Activated T-cell treated with anti-CD3 and anti-CD28 coated beads, Interleukin-2, amount 50 U/mL, for 4 hours (primary cell): ENCODE measurements at regions not wholly inside any gene's neighbourhood (a gene's known extent, or its start where the extent isn't known, plus 50 kb on each side); places are given as distances from the start of the nearest gene placed in this dataset.
"Not testable (repeated sequence)": the region's sequence is repeated elsewhere in the genome, so short reads cannot be mapped to it uniquely, and the experiment has no call there.

ENCODE experiments used
- ATAC-seq, 2 donors: fragments of 200-7000 bp; cut with Tn5 transposase; one replicate each; pipeline ENCODE4 v1.10.0; 2021
- DNase-seq: peaks from one replicate; pipeline ENCODE4 v3.0.0-alpha.2; 2020
- H3K27me3 Mint-ChIP-seq: one replicate; pipeline ENCODE4 v1.8.0; 2021; ENCODE audit warnings: low read depth, mixed read lengths
- H3K36me3 Mint-ChIP-seq: one replicate; pipeline ENCODE4 v1.8.0; 2022; ENCODE audit warnings: mixed read lengths; ENCODE audit not compliant: insufficient read depth
- H3K4me1 Mint-ChIP-seq: one replicate; pipeline ENCODE4 v1.8.0; 2021; ENCODE audit warnings: low read depth, mixed read lengths
- H3K4me3 Mint-ChIP-seq: one replicate; pipeline ENCODE4 v1.8.0; 2021; ENCODE audit warnings: mild to moderate bottlenecking, moderate library complexity, mixed read lengths
- H3K9me3 Mint-ChIP-seq: one replicate; pipeline ENCODE4 v1.8.0; 2021; ENCODE audit warnings: mixed read lengths

DNA sequence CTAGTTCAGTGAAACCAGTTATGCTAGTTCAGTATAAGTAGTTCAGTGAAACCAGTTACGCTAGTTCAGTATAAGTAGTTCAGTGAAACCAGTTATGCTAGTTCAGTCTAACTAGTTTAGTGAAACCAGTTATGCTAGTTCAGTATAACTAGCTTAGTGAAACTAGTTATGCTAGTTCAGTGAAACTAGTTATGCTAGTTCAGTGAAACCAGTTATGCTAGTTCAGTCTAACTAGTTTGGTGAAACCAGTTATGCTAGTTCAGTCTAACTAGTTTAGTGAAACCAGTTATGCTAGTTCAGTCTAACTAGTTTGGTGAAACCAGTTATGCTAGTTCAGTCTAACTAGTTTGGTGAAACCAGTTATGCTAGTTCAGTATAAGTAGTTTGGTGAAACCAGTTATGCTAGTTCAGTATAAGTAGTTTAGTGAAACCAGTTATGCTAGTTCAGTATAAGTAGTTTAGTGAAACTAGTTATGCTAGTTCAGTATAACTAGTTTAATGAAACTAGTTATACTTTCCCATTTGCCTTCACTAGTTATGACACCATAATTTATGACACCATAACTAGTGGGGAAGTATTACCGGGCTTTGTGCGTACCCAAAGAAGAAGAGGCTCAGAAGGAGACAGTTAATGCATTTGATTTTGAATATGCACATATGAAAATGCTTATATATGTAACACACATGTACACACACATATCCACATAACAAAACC, 662.5 kb downstream of the QKI start:
- H3K4me1 Mint-ChIP-seq, H3K27me3 Mint-ChIP-seq, DNase-seq, H3K36me3 Mint-ChIP-seq, ATAC-seq, H3K9me3 Mint-ChIP-seq, H3K4me3 Mint-ChIP-seq: not testable (repeated sequence)

DNA sequence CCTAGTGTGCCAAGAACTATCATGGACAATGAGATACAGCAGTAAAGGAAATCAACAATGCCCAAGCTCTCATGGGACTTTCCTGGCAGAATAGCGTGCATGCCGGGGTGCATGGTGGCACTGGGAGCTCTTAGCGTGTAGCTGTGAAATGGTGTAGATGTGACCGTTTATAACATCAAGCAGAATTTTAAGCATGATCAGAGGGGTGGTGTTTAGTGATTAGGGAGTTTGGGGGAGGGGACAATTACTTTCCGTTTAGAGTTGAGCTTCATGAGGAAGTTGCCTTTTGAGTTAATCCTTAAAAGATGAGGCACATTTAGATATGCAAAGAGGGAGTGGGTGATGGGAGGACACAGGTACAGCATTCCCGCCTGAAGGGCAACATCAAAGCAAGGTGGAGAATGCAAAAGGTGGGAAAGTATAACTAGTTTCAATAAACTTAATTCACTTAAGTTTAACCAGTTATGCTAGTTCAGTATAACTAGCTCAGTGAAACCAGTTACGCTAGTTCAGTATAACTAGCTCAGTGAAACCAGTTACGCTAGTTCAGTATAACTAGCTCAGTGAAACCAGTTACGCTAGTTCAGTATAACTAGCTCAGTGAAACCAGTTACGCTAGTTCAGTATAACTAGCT, 661.6 kb downstream of the QKI start:
- no peaks in the 10 kb centered on the region for H3K27me3 Mint-ChIP-seq
- peaks cover 8% of the 10 kb centered on the region for H3K9me3 Mint-ChIP-seq

DNA sequence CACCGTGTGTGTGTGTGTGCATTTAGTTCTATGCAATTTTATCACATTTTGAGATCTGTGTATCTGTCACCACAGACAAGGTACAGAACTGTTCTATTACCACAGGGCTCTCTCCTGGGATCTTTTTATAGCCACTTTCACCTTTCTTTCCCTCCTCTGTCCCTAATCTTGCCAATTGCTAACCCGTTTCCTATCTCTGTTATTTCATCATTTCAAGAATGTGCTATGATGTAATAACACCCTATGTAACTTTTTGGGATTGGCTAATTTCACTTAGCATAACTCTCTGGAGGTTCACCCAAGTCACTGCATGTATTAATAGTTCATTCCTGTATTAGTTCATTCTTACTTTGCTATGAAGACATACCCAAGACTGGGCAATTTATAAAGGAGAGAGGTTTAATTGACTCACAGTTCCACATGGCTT, 657.7 kb downstream of the QKI start:
- Mint-ChIP-seq H3K4me1 (no peaks in the 10 kb centered on the region), H3K4me3 (no peak overlapping the region), H3K27me3 (no peaks in the 10 kb centered on the region), H3K36me3 (no peaks in the 10 kb centered on the region), H3K9me3 (peaks cover 8% of the 10 kb centered on the region)
- ATAC-seq: no peak
- DNase-seq: no peak

More for the DNA sequence above, 661.6 kb downstream of the QKI start:
- Mint-ChIP-seq H3K4me3 (no peak overlapping the region), H3K4me1 (no peaks in the 10 kb centered on the region), H3K36me3 (no peaks in the 10 kb centered on the region)
- ATAC-seq (no peak), DNase-seq (no peak)

DNA sequence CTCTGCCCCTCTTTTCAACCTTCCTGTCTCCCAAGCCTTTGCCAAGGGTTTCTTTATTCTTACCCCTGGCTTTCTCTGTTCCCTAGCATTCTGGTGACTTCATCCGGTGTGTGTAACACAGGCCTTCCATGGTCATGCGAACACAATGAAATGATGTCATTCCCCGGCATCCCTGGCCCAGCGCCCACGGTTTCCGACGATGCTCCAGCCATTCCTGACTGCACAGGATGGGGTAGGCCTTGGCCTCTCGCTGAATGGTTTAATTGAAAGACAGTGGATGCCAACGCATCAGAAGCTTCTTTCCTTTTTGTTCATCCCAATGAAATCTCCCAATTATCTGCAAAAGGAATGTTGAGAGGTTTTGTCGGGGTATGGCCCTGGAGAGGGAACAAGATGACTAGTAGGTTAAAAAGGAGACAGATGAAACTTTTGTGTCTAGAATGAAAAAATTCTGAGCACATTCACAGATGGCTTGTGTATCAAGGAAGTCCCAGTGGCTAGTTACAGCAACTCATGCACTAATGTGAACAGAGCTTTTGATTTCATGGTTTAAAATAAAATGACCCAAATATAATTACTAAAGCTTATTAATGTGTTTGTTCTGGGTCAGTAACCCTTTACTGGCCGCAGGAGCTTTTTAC, 655.0 kb downstream of the QKI start:
- Mint-ChIP-seq H3K36me3 (no peaks in the 10 kb centered on the region), H3K4me1 (no peaks in the 10 kb centered on the region), H3K27me3 (no peaks in the 10 kb centered on the region), H3K4me3 (no peak overlapping the region), H3K9me3 (peaks cover 4% of the 10 kb centered on the region)
- DNase-seq: no peak
- no peak for ATAC-seq

DNA sequence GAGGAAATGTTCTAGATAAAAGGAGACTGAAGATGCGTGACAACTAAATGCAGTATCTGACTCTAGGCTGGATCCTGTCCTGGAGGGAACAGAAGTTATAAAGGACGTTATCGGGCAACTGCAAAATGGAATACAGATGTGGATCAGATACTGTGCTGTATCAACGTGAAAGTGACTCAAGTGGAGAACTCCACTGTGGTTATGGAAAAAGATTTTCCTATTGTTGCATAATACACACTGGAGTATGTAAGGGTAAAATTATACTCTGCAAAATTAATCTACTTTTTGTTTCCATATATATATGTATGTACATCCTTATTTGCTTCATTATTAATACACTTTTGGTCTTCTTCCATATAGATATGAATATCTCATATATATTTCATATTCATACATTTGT, 654.0 kb downstream of the QKI start:
- H3K27me3 Mint-ChIP-seq: no peaks in the 10 kb centered on the region
- H3K9me3 Mint-ChIP-seq: peaks cover 4% of the 10 kb centered on the region

DNA sequence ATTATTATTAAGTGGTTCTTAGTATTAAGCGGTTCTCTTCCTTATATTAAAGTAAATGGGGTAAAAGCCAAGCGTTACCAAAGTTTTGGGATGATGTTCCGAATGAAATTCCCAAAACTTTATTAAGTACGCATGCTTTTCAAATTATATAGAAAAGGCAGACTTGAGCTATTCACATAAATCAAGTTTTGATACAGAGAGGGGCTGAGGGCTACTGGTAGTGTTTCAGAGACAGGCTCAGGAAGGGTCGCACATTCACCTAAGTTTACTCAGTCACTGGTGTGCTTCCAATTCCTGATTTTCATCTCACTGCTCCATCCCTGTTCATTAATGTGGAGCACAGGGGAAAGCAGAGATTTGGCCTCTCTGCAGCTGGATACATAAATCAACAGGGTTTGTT, 652.2 kb downstream of the QKI start:
- ATAC-seq: no peak
- H3K4me1 Mint-ChIP-seq: no peaks in the 10 kb centered on the region
- no peaks in the 10 kb centered on the region for H3K36me3 Mint-ChIP-seq
- no peaks in the 10 kb centered on the region for H3K9me3 Mint-ChIP-seq
- DNase-seq: no peak
- no peak overlapping the region for H3K4me3 Mint-ChIP-seq
- peaks cover 1% of the 10 kb centered on the region for H3K27me3 Mint-ChIP-seq

More for the DNA sequence above, 654.0 kb downstream of the QKI start:
- ATAC-seq: no peak
- Mint-ChIP-seq H3K36me3 (no peaks in the 10 kb centered on the region), H3K4me3 (no peak overlapping the region), H3K4me1 (no peaks in the 10 kb centered on the region)
- no peak for DNase-seq

DNA sequence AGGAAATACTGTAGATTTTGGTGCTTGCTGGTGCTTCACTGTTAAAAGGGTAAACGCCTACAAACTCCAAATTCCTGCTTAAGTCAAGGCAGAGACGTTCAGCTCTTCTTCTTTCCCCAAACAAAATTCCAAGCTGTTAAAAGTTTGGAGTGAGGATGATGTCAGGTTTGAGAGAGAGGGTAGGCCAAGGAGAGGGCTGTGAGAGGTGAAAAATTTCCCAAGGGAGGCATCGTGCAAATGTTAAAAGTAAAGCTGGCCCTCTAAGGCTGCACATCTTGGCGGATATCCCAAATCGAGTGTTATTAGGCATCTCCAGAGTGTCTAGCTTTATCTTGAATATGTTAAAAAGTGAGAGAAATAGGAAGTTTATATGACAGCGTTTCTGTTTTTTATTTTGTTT, 651.8 kb downstream of the QKI start:
- ATAC-seq (no peak), DNase-seq (no peak)
- H3K9me3 Mint-ChIP-seq: no peaks in the 10 kb centered on the region
- no peaks in the 10 kb centered on the region for H3K36me3 Mint-ChIP-seq
- H3K4me1 Mint-ChIP-seq: no peaks in the 10 kb centered on the region
- peaks cover 1% of the 10 kb centered on the region for H3K27me3 Mint-ChIP-seq
- H3K4me3 Mint-ChIP-seq: no peak overlapping the region

DNA sequence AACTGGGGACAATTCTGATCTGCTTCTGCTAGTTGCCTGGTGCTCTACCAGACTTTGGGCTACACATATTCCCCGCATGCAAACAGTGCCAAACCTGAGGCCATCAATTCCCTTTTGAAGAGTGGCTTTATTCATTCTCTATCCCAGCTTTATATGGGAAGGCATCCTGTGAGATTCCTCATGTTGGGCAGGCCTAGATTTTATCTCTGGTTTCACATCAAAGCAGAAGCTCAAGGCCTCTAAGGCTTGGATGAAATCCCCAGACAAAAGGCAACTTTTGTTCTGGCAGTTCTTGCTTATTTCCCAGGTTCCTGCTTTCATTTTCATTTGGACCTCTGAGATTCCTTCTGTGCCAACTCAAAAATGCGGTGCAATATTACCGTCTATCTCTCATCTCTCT, 648.8 kb downstream of the QKI start:
- no peaks in the 10 kb centered on the region for H3K4me1 Mint-ChIP-seq
- DNase-seq: no peak
- no peaks in the 10 kb centered on the region for H3K36me3 Mint-ChIP-seq
- H3K27me3 Mint-ChIP-seq: peaks cover 3% of the 10 kb centered on the region
- ATAC-seq: no peak
- no peaks in the 10 kb centered on the region for H3K9me3 Mint-ChIP-seq
- H3K4me3 Mint-ChIP-seq: no peak overlapping the region

DNA sequence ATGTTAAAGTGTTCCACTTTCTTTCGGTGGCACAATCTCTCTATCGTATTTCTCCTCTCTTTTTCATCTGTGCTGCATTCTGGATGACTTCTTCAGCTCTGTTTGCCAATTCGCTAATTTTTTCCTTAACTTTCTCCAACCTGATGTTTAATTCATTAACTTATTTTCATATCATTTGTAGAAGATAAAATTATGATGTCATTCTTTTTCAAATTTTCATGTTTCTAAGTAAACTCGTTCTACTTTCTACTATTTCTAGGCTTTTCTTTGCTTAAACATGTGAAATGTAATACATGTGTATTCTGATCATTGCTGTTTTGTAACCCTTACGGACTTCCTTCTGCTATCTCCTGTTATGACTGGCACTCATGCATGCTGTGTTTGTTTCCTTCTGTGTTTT, 648.4 kb downstream of the QKI start:
- no peaks in the 10 kb centered on the region for H3K4me1 Mint-ChIP-seq
- no peak overlapping the region for H3K4me3 Mint-ChIP-seq
- H3K9me3 Mint-ChIP-seq: no peaks in the 10 kb centered on the region
- DNase-seq (no peak), ATAC-seq (no peak)
- no peaks in the 10 kb centered on the region for H3K36me3 Mint-ChIP-seq
- H3K27me3 Mint-ChIP-seq: peaks cover 3% of the 10 kb centered on the region

DNA sequence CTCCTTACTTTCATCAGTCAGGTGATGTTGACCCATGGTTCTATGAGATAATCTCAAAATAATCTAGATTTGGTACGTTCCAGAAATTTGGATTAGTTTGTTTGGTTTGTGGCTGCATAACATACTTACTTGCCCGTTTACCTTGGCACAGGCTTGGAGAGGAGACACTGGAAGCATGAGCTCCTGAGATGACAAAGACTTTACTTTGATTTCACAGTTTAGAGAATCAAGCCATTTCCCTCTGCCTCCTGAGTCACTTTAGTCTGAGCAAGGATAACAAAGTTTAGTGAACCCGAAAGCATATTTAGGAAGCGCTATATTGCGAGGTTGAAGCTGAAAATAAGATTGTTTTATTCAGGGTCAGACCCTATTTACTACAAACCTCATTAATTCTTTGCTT, 643.4 kb downstream of the QKI start:
- no peaks in the 10 kb centered on the region for H3K9me3 Mint-ChIP-seq
- DNase-seq (no peak), ATAC-seq (no peak)
- no peaks in the 10 kb centered on the region for H3K36me3 Mint-ChIP-seq
- H3K27me3 Mint-ChIP-seq: peaks cover 7% of the 10 kb centered on the region
- H3K4me1 Mint-ChIP-seq: no peaks in the 10 kb centered on the region
- no peak overlapping the region for H3K4me3 Mint-ChIP-seq

DNA sequence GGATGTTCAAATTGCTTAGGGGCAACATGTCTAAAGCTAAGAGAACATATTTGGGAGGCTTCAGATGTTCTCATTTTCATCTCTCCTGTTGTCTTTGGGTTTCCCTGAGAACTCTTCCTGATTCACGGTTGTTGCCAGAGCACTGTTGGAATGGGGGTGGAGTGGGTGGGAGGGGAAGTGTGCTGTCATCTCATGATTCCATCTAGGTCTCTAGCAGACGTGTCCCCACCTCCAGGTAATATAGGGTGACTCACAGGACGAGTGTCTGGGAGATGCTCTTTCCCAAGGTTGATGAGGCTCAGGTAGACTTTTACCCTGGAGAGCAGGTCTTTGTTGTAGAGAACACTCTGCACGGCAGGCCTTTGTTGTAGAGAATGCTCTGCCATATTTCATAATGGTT, 636.9 kb downstream of the QKI start:
- H3K36me3 Mint-ChIP-seq: no peaks in the 10 kb centered on the region
- H3K9me3 Mint-ChIP-seq: no peaks in the 10 kb centered on the region

DNA sequence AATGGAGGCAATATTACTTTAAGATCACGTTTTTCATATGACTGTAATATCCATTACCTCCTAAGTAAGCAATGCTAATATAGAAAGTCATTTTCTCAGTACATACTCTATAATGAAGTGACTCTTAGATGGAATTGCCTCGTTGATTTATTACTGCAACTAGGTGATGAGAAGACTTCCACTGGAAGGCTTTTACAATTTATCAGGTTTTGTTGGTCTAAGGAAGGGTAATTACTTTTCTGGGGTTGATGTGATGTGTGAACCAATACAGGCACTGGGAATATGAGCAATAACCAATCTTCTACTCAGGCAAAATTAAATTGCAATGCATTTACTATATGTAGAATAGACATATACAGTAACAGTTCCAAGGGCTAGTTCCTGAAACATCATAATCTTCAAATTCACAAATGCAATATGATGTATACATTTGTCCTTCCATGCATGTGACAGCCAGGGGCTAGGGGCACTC, 635.0 kb downstream of the QKI start:
- H3K4me1 Mint-ChIP-seq: no peaks in the 10 kb centered on the region
- DNase-seq: no peak
- ATAC-seq: no peak
- no peak overlapping the region for H3K4me3 Mint-ChIP-seq
- no peaks in the 10 kb centered on the region for H3K9me3 Mint-ChIP-seq
- no peaks in the 10 kb centered on the region for H3K36me3 Mint-ChIP-seq
- H3K27me3 Mint-ChIP-seq: peaks cover 9% of the 10 kb centered on the region

More for the DNA sequence above, 636.9 kb downstream of the QKI start:
- H3K27me3 Mint-ChIP-seq: peaks cover 9% of the 10 kb centered on the region
- no peaks in the 10 kb centered on the region for H3K4me1 Mint-ChIP-seq
- no peak for DNase-seq
- H3K4me3 Mint-ChIP-seq: no peak overlapping the region
- ATAC-seq: no peak

DNA sequence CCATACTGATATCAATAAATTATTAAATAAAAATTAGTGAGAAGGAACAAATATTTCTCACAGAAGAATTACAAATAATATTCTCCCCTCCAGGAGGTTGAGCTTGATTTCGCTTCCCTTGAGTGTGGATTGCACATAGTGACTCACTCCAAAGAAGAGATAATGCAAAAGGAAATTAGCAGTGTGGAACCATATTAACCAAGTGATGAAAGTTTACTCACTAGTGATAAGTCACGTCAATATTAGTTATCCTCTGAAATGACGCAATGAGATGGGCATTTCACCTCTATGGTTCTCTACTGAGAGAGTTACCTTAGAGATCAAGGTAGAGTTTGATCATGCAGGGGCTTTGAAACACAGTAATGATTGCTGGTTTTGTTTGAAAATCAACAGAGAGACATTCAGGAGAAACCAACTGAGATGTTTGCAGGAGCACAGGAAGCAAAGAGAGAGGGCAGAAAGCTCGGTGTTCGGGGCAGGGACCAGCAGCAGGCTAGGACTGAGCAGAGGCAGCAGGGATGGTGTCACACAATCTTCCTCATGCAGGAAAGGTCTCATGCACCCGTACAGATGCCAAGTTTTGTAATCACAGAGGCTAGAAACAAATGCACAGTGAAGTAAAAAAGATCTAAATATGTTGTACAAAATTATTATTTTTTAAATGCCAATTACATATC, 634.5 kb downstream of the QKI start:
- no peak overlapping the region for H3K4me3 Mint-ChIP-seq
- ATAC-seq: no peak
- H3K36me3 Mint-ChIP-seq: no peaks in the 10 kb centered on the region
- peaks cover 9% of the 10 kb centered on the region for H3K27me3 Mint-ChIP-seq
- DNase-seq: no peak
- no peaks in the 10 kb centered on the region for H3K4me1 Mint-ChIP-seq
- no peaks in the 10 kb centered on the region for H3K9me3 Mint-ChIP-seq

DNA sequence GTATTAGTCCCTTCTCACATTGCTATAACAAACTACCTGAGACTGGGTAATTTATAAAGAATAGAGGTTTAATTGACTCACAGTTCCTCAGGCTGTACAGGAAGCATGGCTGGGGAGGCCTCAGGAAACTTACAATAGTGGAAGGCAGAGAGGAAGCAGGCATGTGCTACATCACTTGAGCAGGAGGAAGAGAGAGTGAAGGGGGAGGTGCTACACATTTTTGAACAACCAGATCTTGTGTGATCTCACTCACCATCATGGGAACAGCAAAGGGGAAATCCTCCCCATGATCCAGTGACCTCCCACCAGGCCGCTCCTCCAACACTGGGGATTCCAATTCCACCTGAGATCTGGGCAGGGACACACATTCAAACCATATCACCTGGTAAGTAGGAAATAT, 630.6 kb downstream of the QKI start:
- H3K4me1 Mint-ChIP-seq: no peaks in the 10 kb centered on the region
- no peaks in the 10 kb centered on the region for H3K9me3 Mint-ChIP-seq
- ATAC-seq (no peak), DNase-seq (no peak)
- H3K4me3 Mint-ChIP-seq: no peak overlapping the region
- H3K36me3 Mint-ChIP-seq: no peaks in the 10 kb centered on the region
- no peaks in the 10 kb centered on the region for H3K27me3 Mint-ChIP-seq
